ENCODE measurements at regions not wholly inside any gene's neighbourhood (a gene's known extent, or its start where the extent isn't known, plus 50 kb on each side); places are given as distances from the start of the nearest gene placed in this dataset.
A peak's percentile ranks its signal among the peaks of the same experiment; 100 is the strongest.

- no peak for TF ChIP-seq REL (CRISPR knock-in tag; conservative IDR thresholded peaks at IDR 0.05)
- TF ChIP-seq TFDP2 (CRISPR knock-in tag; IDR thresholded peaks at IDR 0.05), result no peak
- TF ChIP-seq ZNF768 (CRISPR knock-in tag; IDR thresholded peaks at IDR 0.05), result no peak
- TF ChIP-seq, protein P1, sequence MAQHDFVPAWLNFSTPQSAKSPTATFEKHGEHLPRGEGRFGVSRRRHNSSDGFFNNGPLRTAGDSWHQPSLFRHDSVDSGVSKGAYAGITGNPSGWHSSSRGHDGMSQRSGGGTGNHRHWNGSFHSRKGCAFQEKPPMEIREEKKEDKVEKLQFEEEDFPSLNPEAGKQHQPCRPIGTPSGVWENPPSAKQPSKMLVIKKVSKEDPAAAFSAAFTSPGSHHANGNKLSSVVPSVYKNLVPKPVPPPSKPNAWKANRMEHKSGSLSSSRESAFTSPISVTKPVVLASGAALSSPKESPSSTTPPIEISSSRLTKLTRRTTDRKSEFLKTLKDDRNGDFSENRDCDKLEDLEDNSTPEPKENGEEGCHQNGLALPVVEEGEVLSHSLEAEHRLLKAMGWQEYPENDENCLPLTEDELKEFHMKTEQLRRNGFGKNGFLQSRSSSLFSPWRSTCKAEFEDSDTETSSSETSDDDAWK (CRISPR knock-in tag; IDR thresholded peaks at IDR 0.05), result no peak
- 0 out of 2 replicates have a peak, but pooled peaks have one; percentile 60 for TF ChIP-seq MIER2 (CRISPR knock-in tag; IDR thresholded peaks at IDR 0.05)
- TF ChIP-seq ZNF234 (CRISPR knock-in tag; conservative IDR thresholded peaks at IDR 0.05), result no peak
- TF ChIP-seq, protein P2, sequence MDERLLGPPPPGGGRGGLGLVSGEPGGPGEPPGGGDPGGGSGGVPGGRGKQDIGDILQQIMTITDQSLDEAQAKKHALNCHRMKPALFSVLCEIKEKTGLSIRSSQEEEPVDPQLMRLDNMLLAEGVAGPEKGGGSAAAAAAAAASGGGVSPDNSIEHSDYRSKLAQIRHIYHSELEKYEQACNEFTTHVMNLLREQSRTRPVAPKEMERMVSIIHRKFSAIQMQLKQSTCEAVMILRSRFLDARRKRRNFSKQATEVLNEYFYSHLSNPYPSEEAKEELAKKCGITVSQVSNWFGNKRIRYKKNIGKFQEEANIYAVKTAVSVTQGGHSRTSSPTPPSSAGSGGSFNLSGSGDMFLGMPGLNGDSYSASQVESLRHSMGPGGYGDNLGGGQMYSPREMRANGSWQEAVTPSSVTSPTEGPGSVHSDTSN (CRISPR knock-in tag; IDR thresholded peaks at IDR 0.05), result no peak
- TF ChIP-seq ZZZ3 (CRISPR knock-in tag; IDR thresholded peaks at IDR 0.05; ENCODE audit: borderline replicate concordance), result no peak
- no peak for TF ChIP-seq ELK4 (CRISPR knock-in tag; IDR thresholded peaks at IDR 0.05; ENCODE audit: borderline replicate concordance)
- TF ChIP-seq SRSF4 (IDR thresholded peaks at IDR 0.05; ENCODE audit: low read depth, low read length, poor library complexity, severe bottlenecking), result no peak
- TF ChIP-seq ARNT (IDR thresholded peaks at IDR 0.05), result no peak
- no peak for TF ChIP-seq ZNF282 (IDR thresholded peaks at IDR 0.05; ENCODE audit: partially characterized antibody)
- no peak for TF ChIP-seq MXD1 (CRISPR knock-in tag; IDR thresholded peaks at IDR 0.05)
- peak; percentile 33; the same call in 1 of the 2 replicates for TF ChIP-seq ISL2 (CRISPR knock-in tag; IDR thresholded peaks at IDR 0.05)
- TF ChIP-seq, protein P3, sequence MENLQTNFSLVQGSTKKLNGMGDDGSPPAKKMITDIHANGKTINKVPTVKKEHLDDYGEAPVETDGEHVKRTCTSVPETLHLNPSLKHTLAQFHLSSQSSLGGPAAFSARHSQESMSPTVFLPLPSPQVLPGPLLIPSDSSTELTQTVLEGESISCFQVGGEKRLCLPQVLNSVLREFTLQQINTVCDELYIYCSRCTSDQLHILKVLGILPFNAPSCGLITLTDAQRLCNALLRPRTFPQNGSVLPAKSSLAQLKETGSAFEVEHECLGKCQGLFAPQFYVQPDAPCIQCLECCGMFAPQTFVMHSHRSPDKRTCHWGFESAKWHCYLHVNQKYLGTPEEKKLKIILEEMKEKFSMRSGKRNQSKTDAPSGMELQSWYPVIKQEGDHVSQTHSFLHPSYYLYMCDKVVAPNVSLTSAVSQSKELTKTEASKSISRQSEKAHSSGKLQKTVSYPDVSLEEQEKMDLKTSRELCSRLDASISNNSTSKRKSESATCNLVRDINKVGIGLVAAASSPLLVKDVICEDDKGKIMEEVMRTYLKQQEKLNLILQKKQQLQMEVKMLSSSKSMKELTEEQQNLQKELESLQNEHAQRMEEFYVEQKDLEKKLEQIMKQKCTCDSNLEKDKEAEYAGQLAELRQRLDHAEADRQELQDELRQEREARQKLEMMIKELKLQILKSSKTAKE (CRISPR knock-in tag; IDR thresholded peaks at IDR 0.05; ENCODE audit: borderline replicate concordance), result no peak
- TF ChIP-seq NFIB (CRISPR knock-in tag; IDR thresholded peaks at IDR 0.05; ENCODE audit: borderline replicate concordance), result no peak
- TF ChIP-seq NFYC (CRISPR knock-in tag; IDR thresholded peaks at IDR 0.05), result no peak
- TF ChIP-seq SP5 (CRISPR knock-in tag; IDR thresholded peaks at IDR 0.05; ENCODE audit: borderline replicate concordance, low read depth), result no peak
- no peak for TF ChIP-seq NONO (IDR thresholded peaks at IDR 0.05)
- TF ChIP-seq NONO (CRISPR knock-in tag; conservative IDR thresholded peaks at IDR 0.05), result no peak
Measured at GRCh38 chr4:184960505-184960971, 57.8 kb upstream of the HELT start (continued).

All from HepG2 (cell line).